CD4-positive, CD25-positive, alpha-beta regulatory T cell (primary cell): ENCODE measurements at regions not wholly inside any gene's neighbourhood (a gene's known extent, or its start where the extent isn't known, plus 50 kb on each side); places are given as distances from the start of the nearest gene placed in this dataset.
"Not testable (repeated sequence)": the region's sequence is repeated elsewhere in the genome, so short reads cannot be mapped to it uniquely, and the experiment has no call there.

ENCODE experiments used
- ATAC-seq, 2 donors: fragments of 150-1000 bp; cut with Tn5 transposase; one replicate each; pipeline ENCODE4 v1.10.0; 2021; ENCODE audit warnings: low read depth in 2 of 2, moderate number of reproducible peaks in 2 of 2, moderate library complexity in 1 of 2
- DNase-seq, 3 donors: peaks; one replicate each; pipeline versions ENCODE4 v3.0.0 to v3.0.0-alpha.2; 2012 to 2022; ENCODE audit warnings: mixed read lengths in 1 of 3
- H3K27ac ChIP-seq: one replicate; pipeline ENCODE4 v1.7.0; 2013; ENCODE audit warnings: mild to moderate bottlenecking, low read length; ENCODE audit not compliant: insufficient read depth, poor library complexity, severe bottlenecking
- H3K27me3 ChIP-seq: one replicate; pipeline ENCODE4 v1.7.0; 2013; ENCODE audit warnings: low read length; ENCODE audit not compliant: control insufficient read depth, insufficient read depth
- H3K36me3 ChIP-seq: one replicate; pipeline ENCODE4 v1.7.0; 2013; ENCODE audit warnings: mild to moderate bottlenecking, low read length, moderate library complexity; ENCODE audit not compliant: control insufficient read depth, insufficient read depth
- H3K4me1 ChIP-seq: 2 replicates; pipeline ENCODE4 v1.7.0; 2013; ENCODE audit warnings: mild to moderate bottlenecking, low read length; ENCODE audit not compliant: insufficient read depth, control insufficient read depth, poor library complexity, severe bottlenecking
- H3K4me3 ChIP-seq: one replicate; pipeline ENCODE4 v1.7.0; 2013; ENCODE audit warnings: low read depth, mild to moderate bottlenecking, low read length, moderate library complexity
- H3K9me3 ChIP-seq, 2 experiments: 1 replicate in 1 of 2; 2 replicates in 1 of 2; pipeline ENCODE4 v1.7.0; 2013; ENCODE audit warnings: low read length in 2 of 2, mild to moderate bottlenecking in 1 of 2, moderate library complexity in 1 of 2; ENCODE audit not compliant: control insufficient read depth in 2 of 2
- H3K27ac Mint-ChIP-seq, 3 donors: one replicate each; pipeline ENCODE4 v1.8.0; 2020 to 2022; ENCODE audit warnings: mild to moderate bottlenecking in 3 of 3, mixed read lengths in 3 of 3, moderate library complexity in 2 of 3
- H3K27me3 Mint-ChIP-seq: one replicate; pipeline ENCODE4 v1.8.0; 2022; ENCODE audit warnings: mild to moderate bottlenecking, mixed read lengths
- H3K36me3 Mint-ChIP-seq: one replicate; pipeline ENCODE4 v1.8.0; 2020; ENCODE audit warnings: mixed read lengths
- H3K4me1 Mint-ChIP-seq, 4 donors: one replicate each; pipeline ENCODE4 v1.8.0; 2020 to 2022; ENCODE audit warnings: mixed read lengths in 4 of 4, mild to moderate bottlenecking in 1 of 4
- H3K4me3 Mint-ChIP-seq, 4 donors: one replicate each; pipeline ENCODE4 v1.8.0; 2020 to 2022; ENCODE audit warnings: mild to moderate bottlenecking in 4 of 4, mixed read lengths in 4 of 4, moderate library complexity in 3 of 4
- H3K9me3 Mint-ChIP-seq, 7 donors: one replicate each; pipeline ENCODE4 v1.8.0; 2020 to 2022; ENCODE audit warnings: mixed read lengths in 7 of 7, mild to moderate bottlenecking in 3 of 7, moderate library complexity in 2 of 7

DNA sequence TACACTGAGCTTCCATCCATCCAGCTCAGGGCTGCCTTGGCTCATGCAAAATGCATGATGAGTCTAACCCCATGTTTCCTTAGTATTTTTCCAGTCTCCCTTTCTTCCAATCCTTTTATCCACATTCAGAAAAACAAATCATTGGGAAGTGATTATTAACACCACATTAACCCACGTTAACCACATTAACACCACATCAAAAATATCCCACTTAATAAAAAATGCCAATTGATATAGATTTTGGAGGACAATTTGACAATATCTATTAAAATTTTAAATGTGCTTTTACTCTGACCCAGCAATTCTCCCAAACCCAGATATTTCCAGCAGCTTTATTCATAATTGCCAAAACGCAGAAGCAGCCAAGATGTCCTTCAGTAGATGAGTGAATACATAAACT lies 75.6 kb upstream of the SRD5A3 start:
- H3K27ac ChIP-seq: no peak overlapping the region
- H3K27me3 Mint-ChIP-seq: peaks cover 9% of the 10 kb centered on the region
- no peaks in the 10 kb centered on the region for H3K9me3 ChIP-seq

DNA sequence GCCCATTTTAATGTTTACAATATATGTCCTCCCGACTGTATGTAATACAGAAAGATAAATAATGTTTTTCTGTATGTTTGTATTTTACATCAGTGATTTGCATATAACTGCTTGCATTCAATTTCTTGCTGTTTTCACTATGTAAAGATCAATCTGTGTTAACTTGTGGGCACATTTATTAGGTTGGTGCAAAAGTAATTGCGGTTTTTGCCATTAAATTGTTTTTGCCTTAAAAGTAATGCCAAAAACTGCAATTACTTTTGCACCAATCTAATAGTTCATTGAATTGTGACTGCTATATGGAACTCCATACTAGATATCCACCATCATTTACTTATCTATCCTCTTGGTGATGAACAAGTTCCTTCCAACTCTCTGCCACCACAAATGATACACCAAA lies 73.9 kb upstream of the SRD5A3 start:
- Histone ChIP-seq H3K36me3 (no peaks in the 10 kb centered on the region), H3K9me3 (no peaks in the 10 kb centered on the region), H3K27ac (no peak overlapping the region), H3K27me3 (no peaks in the 10 kb centered on the region), H3K4me3 (no peak overlapping the region), H3K4me1 (no peaks in the 10 kb centered on the region)
- DNase-seq: no peak
- Mint-ChIP-seq H3K36me3 (no peaks in the 10 kb centered on the region), H3K9me3 (peaks cover 0 to 4% (median 0%) of the 10 kb centered on the region in 7 donors), H3K4me1 (no peaks in the 10 kb centered on the region), H3K27me3 (peaks cover 9% of the 10 kb centered on the region), H3K27ac (no peak overlapping the region), H3K4me3 (no peak overlapping the region)
- ATAC-seq: no peak

More for the DNA sequence above, 75.6 kb upstream of the SRD5A3 start:
- Histone ChIP-seq H3K27me3 (no peaks in the 10 kb centered on the region), H3K4me1 (no peaks in the 10 kb centered on the region), H3K4me3 (no peak overlapping the region), H3K36me3 (no peaks in the 10 kb centered on the region)
- DNase-seq: no peak
- Mint-ChIP-seq H3K4me1 (no peaks in the 10 kb centered on the region), H3K9me3 (peaks cover 0 to 4% (median 0%) of the 10 kb centered on the region in 7 donors), H3K27ac (no peak overlapping the region), H3K4me3 (no peak overlapping the region), H3K36me3 (no peaks in the 10 kb centered on the region)
- ATAC-seq: no peak

DNA sequence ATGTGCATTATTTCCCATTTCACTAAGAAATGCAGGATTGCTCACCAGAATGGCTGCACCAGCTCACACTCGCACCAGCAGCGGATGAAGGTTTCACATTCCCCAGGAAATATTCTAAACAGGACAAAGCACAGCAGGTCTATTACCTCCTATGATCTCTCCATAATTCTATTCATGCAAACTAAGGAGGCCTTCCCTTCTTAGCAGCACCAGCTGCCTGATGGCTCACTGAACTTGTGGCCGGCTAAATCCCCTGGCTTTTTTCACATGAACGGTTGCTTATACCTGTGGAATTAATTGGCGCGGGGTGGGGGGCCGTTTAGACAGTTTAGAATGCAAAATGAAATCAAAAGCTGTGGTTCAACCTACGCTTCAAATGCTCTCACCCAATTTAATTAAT lies 73.5 kb upstream of the SRD5A3 start:
- Histone ChIP-seq H3K27me3 (no peaks in the 10 kb centered on the region), H3K4me1 (no peaks in the 10 kb centered on the region), H3K36me3 (no peaks in the 10 kb centered on the region), H3K9me3 (no peaks in the 10 kb centered on the region), H3K4me3 (no peak overlapping the region), H3K27ac (no peak overlapping the region)
- Mint-ChIP-seq H3K9me3 (peaks cover 0 to 4% (median 0%) of the 10 kb centered on the region in 7 donors), H3K4me1 (no peaks in the 10 kb centered on the region), H3K27ac (no peak overlapping the region), H3K4me3 (no peak overlapping the region), H3K27me3 (peaks cover 9% of the 10 kb centered on the region), H3K36me3 (no peaks in the 10 kb centered on the region)
- ATAC-seq: no peak
- DNase-seq: no peak

DNA sequence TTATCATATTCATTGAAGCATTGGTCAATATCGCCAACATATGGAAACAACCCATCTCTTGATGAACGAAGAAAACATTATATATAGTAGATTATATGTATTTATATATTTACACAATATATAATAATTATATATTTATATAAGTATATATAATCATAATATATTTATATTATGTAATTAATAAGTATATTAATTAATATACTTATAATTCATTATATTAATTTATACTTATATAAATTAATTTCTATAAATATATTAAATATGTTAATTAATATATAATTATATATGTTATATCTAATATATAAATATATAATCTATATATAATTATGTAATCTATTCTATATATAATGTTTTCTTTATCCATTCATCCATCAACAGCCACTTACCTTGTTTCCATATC lies 69.0 kb upstream of the SRD5A3 start:
- DNase-seq (no peak), ATAC-seq (no peak)
- H3K27me3 Mint-ChIP-seq: peaks cover 14% of the 10 kb centered on the region
- H3K9me3 Mint-ChIP-seq: peaks cover 0 to 11% (median 4%) of the 10 kb centered on the region in 7 donors
- no peaks in the 10 kb centered on the region for H3K36me3 Mint-ChIP-seq
- Histone ChIP-seq H3K4me1 (no peaks in the 10 kb centered on the region), H3K27ac (no peak overlapping the region), H3K9me3 (no peaks in the 10 kb centered on the region), H3K36me3 (no peaks in the 10 kb centered on the region), H3K27me3 (no peaks in the 10 kb centered on the region), H3K4me3 (no peak overlapping the region)
- no peak overlapping the region for H3K27ac Mint-ChIP-seq
- H3K4me1 Mint-ChIP-seq: no peaks in the 10 kb centered on the region
- no peak overlapping the region for H3K4me3 Mint-ChIP-seq

DNA sequence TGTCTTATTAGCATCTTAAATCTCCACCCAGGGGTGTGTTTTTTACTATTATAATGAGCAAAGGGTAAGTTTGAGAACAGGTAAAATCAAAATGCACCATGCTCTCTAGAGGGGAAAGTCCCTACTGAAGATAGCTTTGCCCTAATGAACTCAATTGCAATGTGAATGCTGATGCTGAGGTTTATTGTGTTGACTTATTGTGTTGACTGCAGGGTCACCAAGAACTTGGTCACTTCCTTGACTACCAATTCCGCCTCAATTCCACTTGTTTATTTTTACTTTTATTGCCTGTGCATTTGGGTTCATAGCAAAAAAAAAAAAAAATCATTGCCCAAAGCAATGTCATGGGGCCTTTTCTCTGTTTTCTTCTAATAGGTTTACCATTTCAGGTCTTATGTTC lies 67.7 kb upstream of the SRD5A3 start:
- Mint-ChIP-seq H3K4me3 (no peak overlapping the region), H3K9me3 (peaks cover 0 to 19% (median 3%) of the 10 kb centered on the region in 7 donors), H3K27ac (no peak overlapping the region), H3K27me3 (peaks cover 14% of the 10 kb centered on the region), H3K4me1 (no peaks in the 10 kb centered on the region), H3K36me3 (no peaks in the 10 kb centered on the region)
- DNase-seq (no peak), ATAC-seq (no peak)
- no peak overlapping the region for H3K27ac ChIP-seq
- peaks cover 0 to 8% of the 10 kb centered on the region in 2 experiments for H3K9me3 ChIP-seq
- H3K27me3 ChIP-seq: no peaks in the 10 kb centered on the region
- H3K36me3 ChIP-seq: no peaks in the 10 kb centered on the region
- H3K4me3 ChIP-seq: no peak overlapping the region
- H3K4me1 ChIP-seq: no peaks in the 10 kb centered on the region

DNA sequence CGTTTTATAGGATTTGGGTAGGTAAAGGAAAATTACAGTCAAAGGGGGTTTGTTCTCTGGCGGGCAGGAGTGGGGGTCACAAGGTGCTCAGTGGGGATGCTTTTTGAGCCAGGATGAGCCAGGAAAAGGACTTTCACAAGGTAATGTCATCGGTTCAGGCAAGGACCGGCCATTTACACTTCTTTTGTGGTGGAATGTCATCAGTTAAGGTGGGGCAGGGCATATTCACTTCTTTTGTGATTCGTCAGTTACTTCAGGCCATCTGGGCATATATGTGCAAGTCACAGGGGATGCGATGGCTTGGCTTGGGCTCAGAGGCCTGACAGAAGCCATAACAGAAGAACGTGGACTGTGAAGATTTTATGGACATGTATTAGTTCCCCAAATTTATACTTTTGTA lies 65.6 kb upstream of the SRD5A3 start:
- H3K4me3 ChIP-seq, H3K36me3 Mint-ChIP-seq, H3K27me3 Mint-ChIP-seq, H3K27ac ChIP-seq, H3K4me3 Mint-ChIP-seq, H3K27me3 ChIP-seq, H3K4me1 ChIP-seq, H3K4me1 Mint-ChIP-seq, H3K27ac Mint-ChIP-seq, DNase-seq, ATAC-seq, H3K36me3 ChIP-seq: not testable (repeated sequence)
- H3K9me3 ChIP-seq: peaks cover 19 to 25% of the 10 kb centered on the region in 2 experiments
- peaks cover 0 to 32% (median 10%) of the 10 kb centered on the region in 7 donors for H3K9me3 Mint-ChIP-seq

DNA sequence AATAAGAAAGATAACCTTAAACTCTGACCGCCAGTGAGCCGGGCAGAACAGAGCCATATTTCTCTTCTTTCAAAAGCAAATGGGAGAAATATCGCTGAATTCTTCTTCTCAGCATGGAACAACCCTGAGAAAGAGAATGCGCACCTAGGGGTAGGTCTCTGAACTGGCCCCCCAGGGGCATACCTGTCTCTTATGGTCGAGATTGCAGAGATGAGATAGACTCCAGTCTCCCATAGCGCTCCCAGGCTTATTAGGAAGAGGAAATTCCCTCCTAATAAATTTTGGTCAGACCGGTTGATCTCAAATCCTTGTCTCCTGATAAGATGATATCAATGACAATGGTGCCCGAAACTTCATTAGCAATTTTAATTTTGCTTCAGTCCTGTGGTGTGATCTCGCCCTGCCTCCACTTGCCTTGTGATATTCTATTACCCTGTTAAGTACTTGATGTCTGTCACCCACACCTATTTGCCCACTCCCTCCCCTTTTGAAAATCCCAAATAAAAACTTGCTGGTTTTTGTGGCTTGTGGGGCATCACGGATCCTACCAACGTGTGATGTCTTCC lies 64.8 kb upstream of the SRD5A3 start:
- Mint-ChIP-seq H3K9me3 (peaks cover 0 to 36% (median 9%) of the 10 kb centered on the region in 7 donors), H3K27me3 (peaks cover 13% of the 10 kb centered on the region)
- not testable (repeated sequence) for H3K27me3 ChIP-seq, H3K36me3 ChIP-seq, H3K27ac Mint-ChIP-seq, DNase-seq, H3K4me1 ChIP-seq, H3K4me1 Mint-ChIP-seq, ATAC-seq, H3K4me3 ChIP-seq, H3K27ac ChIP-seq, H3K36me3 Mint-ChIP-seq, H3K4me3 Mint-ChIP-seq
- peaks cover 21 to 25% of the 10 kb centered on the region in 2 experiments for H3K9me3 ChIP-seq

DNA sequence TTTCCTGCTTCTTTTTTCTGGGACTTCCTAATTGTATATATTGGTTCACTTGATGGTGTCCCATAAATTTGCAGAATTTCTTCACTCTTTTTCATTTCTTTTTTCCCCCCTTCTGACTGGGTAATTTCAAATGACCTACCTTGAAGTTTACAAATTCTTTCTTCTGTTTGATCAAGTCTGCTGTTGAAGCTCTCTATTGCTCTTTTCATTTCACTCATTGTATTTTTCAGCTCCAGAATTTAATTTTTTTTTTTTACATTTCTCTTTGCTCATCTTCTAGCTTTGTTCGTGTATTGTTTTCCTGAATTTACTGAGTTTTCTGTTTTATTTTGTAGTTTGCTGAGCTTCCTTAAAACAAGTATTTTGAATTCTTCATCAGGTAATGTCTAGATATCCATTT lies 61.7 kb upstream of the SRD5A3 start:
- peaks cover 0 to 36% (median 10%) of the 10 kb centered on the region in 7 donors for H3K9me3 Mint-ChIP-seq
- H3K27me3 Mint-ChIP-seq: peaks cover 13% of the 10 kb centered on the region
- DNase-seq: no peak
- H3K27ac Mint-ChIP-seq: no peak overlapping the region
- ATAC-seq: no peak
- no peak overlapping the region for H3K27ac ChIP-seq
- no peak overlapping the region for H3K4me3 Mint-ChIP-seq
- peaks cover 21 to 25% of the 10 kb centered on the region in 2 experiments for H3K9me3 ChIP-seq
- no peaks in the 10 kb centered on the region for H3K36me3 Mint-ChIP-seq
- no peak overlapping the region for H3K4me3 ChIP-seq
- no peaks in the 10 kb centered on the region for H3K4me1 ChIP-seq
- H3K36me3 ChIP-seq: no peaks in the 10 kb centered on the region
- H3K27me3 ChIP-seq: peaks cover 3% of the 10 kb centered on the region
- no peaks in the 10 kb centered on the region for H3K4me1 Mint-ChIP-seq
